ENCODE measurements at regions not wholly inside any gene's neighbourhood (a gene's known extent, or its start where the extent isn't known, plus 50 kb on each side); places are given as distances from the start of the nearest gene placed in this dataset.

DNA sequence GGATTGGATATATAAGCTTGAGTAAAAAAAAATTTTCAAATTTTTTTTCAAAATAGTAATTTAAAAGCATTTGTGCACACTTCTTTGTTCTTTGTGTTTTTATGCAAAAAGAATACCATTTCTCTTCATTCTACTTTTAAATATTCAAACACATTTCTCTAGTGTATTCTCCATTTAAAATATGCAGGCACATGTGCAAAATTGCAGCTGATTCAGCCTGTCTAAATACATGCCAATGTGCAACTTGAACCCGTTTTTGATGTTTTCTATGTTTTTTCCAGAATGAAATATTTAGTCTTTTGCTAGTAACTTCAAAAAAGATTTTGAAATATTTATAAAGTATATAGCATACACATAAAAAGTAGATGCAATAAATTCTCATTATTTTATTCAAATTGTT lies 411.8 kb downstream of the MMUT start:
- H3K27ac Mint-ChIP-seq, result no peak overlapping the region
- TF ChIP-seq, protein P1, sequence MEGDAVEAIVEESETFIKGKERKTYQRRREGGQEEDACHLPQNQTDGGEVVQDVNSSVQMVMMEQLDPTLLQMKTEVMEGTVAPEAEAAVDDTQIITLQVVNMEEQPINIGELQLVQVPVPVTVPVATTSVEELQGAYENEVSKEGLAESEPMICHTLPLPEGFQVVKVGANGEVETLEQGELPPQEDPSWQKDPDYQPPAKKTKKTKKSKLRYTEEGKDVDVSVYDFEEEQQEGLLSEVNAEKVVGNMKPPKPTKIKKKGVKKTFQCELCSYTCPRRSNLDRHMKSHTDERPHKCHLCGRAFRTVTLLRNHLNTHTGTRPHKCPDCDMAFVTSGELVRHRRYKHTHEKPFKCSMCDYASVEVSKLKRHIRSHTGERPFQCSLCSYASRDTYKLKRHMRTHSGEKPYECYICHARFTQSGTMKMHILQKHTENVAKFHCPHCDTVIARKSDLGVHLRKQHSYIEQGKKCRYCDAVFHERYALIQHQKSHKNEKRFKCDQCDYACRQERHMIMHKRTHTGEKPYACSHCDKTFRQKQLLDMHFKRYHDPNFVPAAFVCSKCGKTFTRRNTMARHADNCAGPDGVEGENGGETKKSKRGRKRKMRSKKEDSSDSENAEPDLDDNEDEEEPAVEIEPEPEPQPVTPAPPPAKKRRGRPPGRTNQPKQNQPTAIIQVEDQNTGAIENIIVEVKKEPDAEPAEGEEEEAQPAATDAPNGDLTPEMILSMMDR (IDR thresholded peaks at IDR 0.05; ENCODE audit: unreplicated experiment in 3 of 3), result no peak
- no peak overlapping the region for H3K4me3 Mint-ChIP-seq
- H3K4me1 Mint-ChIP-seq, result no peaks in the 10 kb centered on the region
- H3K9me3 Mint-ChIP-seq, result no peaks in the 10 kb centered on the region
- H3K36me3 Mint-ChIP-seq (ENCODE audit: low read depth), result no peaks in the 10 kb centered on the region
- no peaks in the 10 kb centered on the region for H3K27me3 Mint-ChIP-seq (ENCODE audit: low read depth)

DNA sequence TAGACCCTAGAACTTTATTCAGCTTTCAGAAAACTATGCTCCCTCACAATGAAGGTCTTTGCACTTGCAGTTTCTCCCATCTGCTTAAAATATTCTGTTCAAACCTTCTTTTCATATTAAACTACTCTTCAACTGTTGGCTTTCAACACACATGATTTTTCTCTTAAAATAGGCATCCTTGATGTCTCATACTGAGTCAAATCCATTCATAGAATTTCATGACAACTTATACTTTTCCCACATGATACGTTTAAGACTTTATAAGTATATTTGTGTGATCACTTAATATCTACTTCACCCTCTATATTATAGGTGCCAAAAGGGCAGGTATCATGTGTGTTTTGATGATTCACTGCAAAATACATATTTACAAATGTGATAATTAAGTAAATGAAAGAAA lies 412.5 kb downstream of the MMUT start:
- H3K36me3 Mint-ChIP-seq (ENCODE audit: low read depth), result no peaks in the 10 kb centered on the region
- H3K27ac Mint-ChIP-seq, result no peak overlapping the region
- H3K9me3 Mint-ChIP-seq, result peaks cover 2% of the 10 kb centered on the region
- H3K27me3 Mint-ChIP-seq (ENCODE audit: low read depth), result no peaks in the 10 kb centered on the region
- H3K4me3 Mint-ChIP-seq, result no peak overlapping the region
- H3K4me1 Mint-ChIP-seq, result no peaks in the 10 kb centered on the region
- TF ChIP-seq, protein P1 (IDR thresholded peaks at IDR 0.05; ENCODE audit: unreplicated experiment in 3 of 3), result no peak

DNA sequence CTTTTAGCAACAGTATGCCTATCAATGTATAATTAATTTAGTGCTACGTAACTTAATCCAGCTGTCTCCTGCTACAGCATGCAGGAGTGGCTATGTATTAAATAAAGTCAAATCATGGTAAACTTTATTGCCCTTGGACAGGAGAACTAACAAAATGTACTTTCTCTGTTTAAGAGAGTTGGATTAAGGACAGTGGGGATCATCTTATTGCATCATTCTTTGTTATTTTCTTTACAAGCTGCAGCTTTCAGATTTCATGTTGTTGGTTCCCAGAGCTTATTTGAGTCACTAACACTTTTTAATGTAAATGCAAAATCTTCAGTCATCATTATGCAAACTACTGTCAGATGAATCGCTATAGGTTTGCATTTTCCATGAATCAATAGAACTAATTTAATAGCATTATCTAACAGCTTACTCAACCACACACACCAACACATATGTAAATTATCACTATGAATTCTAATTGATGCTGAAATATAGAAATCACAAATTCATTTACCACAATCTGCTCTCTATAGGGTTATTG lies 424.7 kb downstream of the MMUT start:
- H3K36me3 Mint-ChIP-seq (ENCODE audit: low read depth), result no peaks in the 10 kb centered on the region
- H3K27ac Mint-ChIP-seq, result no peak overlapping the region

DNA sequence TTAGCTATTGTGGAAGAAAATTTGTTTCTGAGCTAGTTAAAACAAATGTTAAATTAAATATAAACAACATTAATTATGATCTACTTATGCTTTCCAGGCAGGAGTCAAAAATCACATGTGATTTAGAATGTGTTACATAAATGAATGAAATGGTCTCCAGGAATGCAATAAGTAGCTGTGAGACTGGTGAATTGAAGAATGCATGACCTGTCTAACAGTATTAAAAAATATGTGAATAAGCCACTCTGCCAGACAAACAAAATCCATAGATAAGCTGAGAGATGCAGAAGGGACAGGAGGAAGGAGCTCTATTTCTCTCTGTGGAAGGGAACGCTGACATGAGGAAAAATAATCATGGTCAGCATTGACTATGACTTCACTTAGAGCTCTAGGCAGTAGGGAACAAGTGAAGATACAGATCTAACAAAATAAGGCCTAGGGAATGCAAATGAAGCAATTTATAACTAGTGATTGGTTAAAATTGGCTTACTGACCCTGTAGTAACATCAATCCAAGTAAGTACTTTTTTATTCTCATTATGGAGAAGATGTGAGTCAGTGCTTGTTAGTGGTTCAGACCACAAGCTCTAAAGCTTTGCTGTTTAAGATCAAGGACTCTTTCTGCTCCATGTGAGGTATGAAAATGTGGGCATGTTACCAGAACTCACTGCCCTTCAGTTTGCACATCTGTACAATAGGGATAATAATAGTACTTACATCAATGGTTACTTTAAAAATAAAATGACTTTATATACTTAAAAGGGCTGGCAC lies 432.6 kb downstream of the MMUT start:
- H3K27ac Mint-ChIP-seq, result no peak overlapping the region
- TF ChIP-seq, protein P1 (IDR thresholded peaks at IDR 0.05; ENCODE audit: unreplicated experiment in 3 of 3), result no peak
- no peaks in the 10 kb centered on the region for H3K27me3 Mint-ChIP-seq (ENCODE audit: low read depth)
- H3K4me3 Mint-ChIP-seq, result no peak overlapping the region
- H3K36me3 Mint-ChIP-seq (ENCODE audit: low read depth), result no peaks in the 10 kb centered on the region
- no peaks in the 10 kb centered on the region for H3K4me1 Mint-ChIP-seq
- peaks cover 2% of the 10 kb centered on the region for H3K9me3 Mint-ChIP-seq

More for the DNA sequence above, 424.7 kb downstream of the MMUT start:
- H3K4me1 Mint-ChIP-seq, result no peaks in the 10 kb centered on the region
- no peaks in the 10 kb centered on the region for H3K9me3 Mint-ChIP-seq
- no peak overlapping the region for H3K4me3 Mint-ChIP-seq
- TF ChIP-seq, protein P1 (IDR thresholded peaks at IDR 0.05; ENCODE audit: unreplicated experiment in 3 of 3), result no peak
- H3K27me3 Mint-ChIP-seq (ENCODE audit: low read depth), result no peaks in the 10 kb centered on the region

DNA sequence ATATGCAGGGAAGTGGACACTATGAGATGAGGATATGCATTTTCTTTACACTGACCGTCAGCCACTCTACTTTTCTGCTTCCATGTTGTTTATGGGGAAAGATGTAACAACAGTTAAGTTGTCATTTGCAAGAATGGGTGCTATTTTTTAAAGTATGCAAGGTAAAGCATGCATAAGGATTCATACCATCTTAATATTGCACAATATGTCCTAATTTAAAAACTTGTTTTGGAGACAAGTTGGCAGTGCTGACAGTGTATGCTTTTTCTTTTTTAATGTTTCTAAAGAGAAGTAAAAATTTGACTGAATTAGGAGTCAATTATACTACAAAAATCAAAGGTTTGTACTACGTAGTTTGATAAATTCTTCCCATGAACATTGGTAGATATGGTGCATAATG lies 435.4 kb downstream of the MMUT start:
- Mint-ChIP-seq H3K27me3 (ENCODE audit: low read depth) (no peaks in the 10 kb centered on the region), H3K27ac (no peak overlapping the region), H3K9me3 (peaks cover 11% of the 10 kb centered on the region), H3K4me3 (no peak overlapping the region), H3K4me1 (no peaks in the 10 kb centered on the region), H3K36me3 (ENCODE audit: low read depth) (no peaks in the 10 kb centered on the region)
- TF ChIP-seq, protein P1 (IDR thresholded peaks at IDR 0.05; ENCODE audit: unreplicated experiment in 3 of 3), result no peak

Measured in nephron (organoid).